ENCODE measurements at regions not wholly inside any gene's neighbourhood (a gene's known extent, or its start where the extent isn't known, plus 50 kb on each side); places are given as distances from the start of the nearest gene placed in this dataset.
A peak's percentile ranks its signal among the peaks of the same experiment; 100 is the strongest.

DNA sequence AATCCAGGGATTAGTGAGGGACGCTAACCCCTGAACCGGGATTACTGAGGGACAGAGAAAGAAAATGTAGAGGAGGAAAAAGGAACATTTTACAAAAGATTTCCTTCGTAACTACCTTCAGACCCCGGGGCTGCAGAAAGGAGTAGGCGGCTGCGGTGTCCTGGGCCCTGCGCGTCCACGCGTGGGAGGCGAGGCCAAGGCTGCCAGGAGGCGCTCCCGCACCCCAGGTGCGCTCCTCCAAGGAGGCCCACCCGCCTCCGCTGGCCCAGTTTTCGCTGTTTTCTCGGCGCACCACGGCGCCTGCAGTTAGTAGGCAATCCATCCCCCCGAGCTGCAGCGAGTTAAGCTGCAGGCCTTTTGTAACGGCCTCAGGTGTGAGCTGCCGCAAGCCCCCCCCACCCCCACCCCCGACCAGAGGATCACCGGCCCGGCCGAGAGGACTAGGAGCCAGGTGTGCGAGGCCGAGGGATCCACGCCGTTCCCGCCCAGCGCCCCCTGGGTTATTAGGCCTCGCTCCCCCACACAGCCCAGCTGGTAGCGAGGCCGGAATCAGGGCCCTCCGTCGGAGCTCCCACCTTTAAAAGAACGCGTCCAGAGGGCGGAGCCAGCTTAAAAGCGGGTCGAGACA lies 380.3 kb upstream of the ARID1B start:
- ATAC-seq (ENCODE audit: insufficient read depth, low FRiP score) (no peak), DNase-seq (no peak)
- Histone ChIP-seq H3K4me1 (ENCODE audit: control insufficient read depth in 5 of 5, insufficient read depth in 5 of 5, low read length in 5 of 5) (peaks cover 0 to 14% (median 0%) of the 10 kb centered on the region in 5 donors), H3K4me3 (no peak overlapping the region), H3K27me3 (ENCODE audit: control insufficient read depth in 3 of 3, insufficient read depth in 3 of 3, low read length in 2 of 3) (no peaks in the 10 kb centered on the region), H3K9me3 (ENCODE audit: control insufficient read depth in 4 of 4, insufficient read depth in 3 of 4, low read length in 3 of 4) (no peaks in the 10 kb centered on the region), H3K27ac (ENCODE audit: low read depth in 1 of 2, low read length in 1 of 2) (no peak overlapping the region), H3K36me3 (ENCODE audit: control insufficient read depth in 4 of 4, insufficient read depth in 4 of 4, low read length in 4 of 4) (no peaks in the 10 kb centered on the region), H3K9ac (ENCODE audit: insufficient read depth in 1 of 2, low read length in 2 of 2) (no peak overlapping the region)
- WGBS, 2 donors: 58 to 79% methylated on average over 44 to 45 of the region's 45 CpGs
- TF ChIP-seq, protein P1, sequence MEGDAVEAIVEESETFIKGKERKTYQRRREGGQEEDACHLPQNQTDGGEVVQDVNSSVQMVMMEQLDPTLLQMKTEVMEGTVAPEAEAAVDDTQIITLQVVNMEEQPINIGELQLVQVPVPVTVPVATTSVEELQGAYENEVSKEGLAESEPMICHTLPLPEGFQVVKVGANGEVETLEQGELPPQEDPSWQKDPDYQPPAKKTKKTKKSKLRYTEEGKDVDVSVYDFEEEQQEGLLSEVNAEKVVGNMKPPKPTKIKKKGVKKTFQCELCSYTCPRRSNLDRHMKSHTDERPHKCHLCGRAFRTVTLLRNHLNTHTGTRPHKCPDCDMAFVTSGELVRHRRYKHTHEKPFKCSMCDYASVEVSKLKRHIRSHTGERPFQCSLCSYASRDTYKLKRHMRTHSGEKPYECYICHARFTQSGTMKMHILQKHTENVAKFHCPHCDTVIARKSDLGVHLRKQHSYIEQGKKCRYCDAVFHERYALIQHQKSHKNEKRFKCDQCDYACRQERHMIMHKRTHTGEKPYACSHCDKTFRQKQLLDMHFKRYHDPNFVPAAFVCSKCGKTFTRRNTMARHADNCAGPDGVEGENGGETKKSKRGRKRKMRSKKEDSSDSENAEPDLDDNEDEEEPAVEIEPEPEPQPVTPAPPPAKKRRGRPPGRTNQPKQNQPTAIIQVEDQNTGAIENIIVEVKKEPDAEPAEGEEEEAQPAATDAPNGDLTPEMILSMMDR (IDR thresholded peaks at IDR 0.05; ENCODE audit: control extremely low read depth, extremely low read depth): no peak

DNA sequence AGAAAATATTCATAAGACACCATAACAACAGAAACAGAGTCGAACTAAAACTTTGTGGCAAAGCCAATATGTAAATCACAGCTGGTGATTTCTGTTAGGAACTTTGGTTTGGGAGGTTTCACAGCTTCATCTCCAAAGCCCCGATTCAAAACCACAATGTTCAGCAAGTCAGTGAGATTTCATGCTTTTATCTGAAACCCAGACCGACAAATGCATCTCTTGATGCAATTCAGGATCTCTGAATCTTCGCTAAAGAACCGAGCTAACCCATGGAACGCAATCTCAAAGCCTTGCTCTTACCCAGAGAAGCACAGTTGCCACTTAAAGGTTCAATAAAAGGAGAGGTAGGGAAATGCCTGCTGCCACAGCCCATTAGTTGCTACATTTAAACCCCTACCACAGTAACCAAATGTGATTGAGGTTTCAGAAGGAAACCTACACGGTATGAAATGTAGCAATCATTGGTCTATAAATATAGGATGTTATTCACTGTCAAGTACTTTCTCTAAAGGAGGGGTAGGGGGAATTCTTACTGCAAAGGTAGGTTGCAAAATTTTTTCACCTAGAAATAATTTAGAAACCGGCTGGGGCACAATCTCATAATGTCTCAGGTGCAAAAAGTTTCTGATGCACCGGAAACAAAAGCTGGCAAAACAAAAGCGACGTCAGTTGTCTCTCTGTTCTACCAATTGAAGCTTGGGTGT lies 381.0 kb upstream of the ARID1B start:
- WGBS, 2 donors: 48 to 50% methylated on average over 11 of the region's 11 CpGs
- Histone ChIP-seq H3K27me3 (ENCODE audit: control insufficient read depth in 3 of 3, insufficient read depth in 3 of 3, low read length in 2 of 3) (no peaks in the 10 kb centered on the region), H3K4me1 (ENCODE audit: control insufficient read depth in 5 of 5, insufficient read depth in 5 of 5, low read length in 5 of 5) (peaks cover 0 to 16% (median 0%) of the 10 kb centered on the region in 5 donors), H3K36me3 (ENCODE audit: control insufficient read depth in 4 of 4, insufficient read depth in 4 of 4, low read length in 4 of 4) (no peaks in the 10 kb centered on the region), H3K9ac (ENCODE audit: insufficient read depth in 1 of 2, low read length in 2 of 2) (no peak overlapping the region), H3K27ac (ENCODE audit: low read depth in 1 of 2, low read length in 1 of 2) (no peak overlapping the region), H3K9me3 (ENCODE audit: control insufficient read depth in 4 of 4, insufficient read depth in 3 of 4, low read length in 3 of 4) (no peaks in the 10 kb centered on the region), H3K4me3 (no peak overlapping the region)
- ATAC-seq (ENCODE audit: insufficient read depth, low FRiP score): no peak
- TF ChIP-seq, protein P1 (IDR thresholded peaks at IDR 0.05; ENCODE audit: control extremely low read depth, extremely low read depth): no peak
- peak in 1 of 3 donors; percentile 27 for DNase-seq

DNA sequence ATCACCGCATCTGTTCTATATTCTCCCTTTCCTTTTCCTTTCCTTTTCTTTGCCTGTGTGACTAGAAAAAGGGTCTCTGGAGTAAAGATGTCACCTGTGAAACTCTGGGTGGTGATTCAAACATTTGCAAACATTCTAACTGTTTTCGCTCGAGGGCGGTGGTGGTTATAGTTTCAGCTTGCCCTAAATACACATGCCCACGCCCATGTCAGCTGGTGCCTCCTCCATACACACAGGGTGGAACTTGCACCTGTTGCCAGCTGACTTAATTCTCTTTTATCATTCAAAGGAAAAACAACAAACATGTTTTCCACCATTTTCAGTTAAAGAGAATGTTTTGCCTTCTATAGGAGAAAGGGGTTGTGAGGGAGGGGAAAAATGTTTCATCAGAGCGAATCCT lies 381.9 kb upstream of the ARID1B start:
- DNase-seq: no peak
- Histone ChIP-seq H3K4me3 (no peak overlapping the region), H3K9ac (ENCODE audit: insufficient read depth in 1 of 2, low read length in 2 of 2) (no peak overlapping the region), H3K36me3 (ENCODE audit: control insufficient read depth in 4 of 4, insufficient read depth in 4 of 4, low read length in 4 of 4) (no peaks in the 10 kb centered on the region), H3K9me3 (ENCODE audit: control insufficient read depth in 4 of 4, insufficient read depth in 3 of 4, low read length in 3 of 4) (peaks cover 0 to 3% (median 0%) of the 10 kb centered on the region in 4 donors), H3K27me3 (ENCODE audit: control insufficient read depth in 3 of 3, insufficient read depth in 3 of 3, low read length in 2 of 3) (no peaks in the 10 kb centered on the region), H3K4me1 (ENCODE audit: control insufficient read depth in 5 of 5, insufficient read depth in 5 of 5, low read length in 5 of 5) (peaks cover 0 to 23% (median 0%) of the 10 kb centered on the region in 5 donors), H3K27ac (ENCODE audit: low read depth in 1 of 2, low read length in 1 of 2) (no peak overlapping the region)
- no peak for ATAC-seq (ENCODE audit: insufficient read depth, low FRiP score)
- WGBS, 2 donors: 85 to 89% methylated on average over 6 of the region's 6 CpGs
- TF ChIP-seq, protein P1 (IDR thresholded peaks at IDR 0.05; ENCODE audit: control extremely low read depth, extremely low read depth): no peak
